Transverse colon (tissue), 4 donors: ENCODE measurements at regions not wholly inside any gene's neighbourhood (a gene's known extent, or its start where the extent isn't known, plus 50 kb on each side); places are given as distances from the start of the nearest gene placed in this dataset.

Experiments
- DNase-seq: peaks from one replicate; pipeline ENCODE4 v3.0.0-alpha.2; 2019
- H3K27ac ChIP-seq, 4 donors: fragments of 200-600 bp; sonication (generic); 2 replicates each; pipeline ENCODE4 v1.5.1; 2016 to 2018; ENCODE audit warnings: inconsistent platforms in 4 of 4
- H3K27me3 ChIP-seq: fragments of 200-600 bp; sonication (generic); 2 replicates; pipeline ENCODE4 v1.5.1; 2017; ENCODE audit warnings: inconsistent platforms
- H3K36me3 ChIP-seq, 4 donors: fragments of 200-600 bp; sonication (generic); 2 replicates each; pipeline ENCODE4 v1.5.1; 2017 to 2019; ENCODE audit warnings: inconsistent platforms in 4 of 4
- H3K4me1 ChIP-seq, 4 donors: fragments of 200-600 bp; sonication (generic); 2 replicates each; pipeline ENCODE4 v1.5.1; 2017 to 2020; ENCODE audit warnings: inconsistent platforms in 4 of 4
- H3K4me3 ChIP-seq, 4 donors: fragments of 200-600 bp; sonication (generic); 1 replicate in 1 of 4; 2 replicates in 3 of 4; pipeline versions ENCODE4 v1.5.1 to v1.6.1; 2017 to 2019; ENCODE audit warnings: inconsistent platforms in 4 of 4
- H3K9me3 ChIP-seq, 2 donors: fragments of 200-600 bp; sonication (generic); 2 replicates each; pipeline ENCODE4 v1.5.1; 2017 to 2019; ENCODE audit warnings: inconsistent platforms in 2 of 2
- EP300 ChIP-seq: sonication (generic); formaldehyde crosslinking; IDR thresholded peaks from one replicate; pipeline ENCODE4 v1.6.1; 2017; ENCODE audit warnings: antibody characterized with exemption, low read depth
- POLR2A ChIP-seq: fragments of 450-650 bp; IDR thresholded peaks from one replicate; pipeline ENCODE4 v1.6.1; 2016; ENCODE audit warnings: antibody characterized with exemption, mild to moderate bottlenecking, moderate library complexity
- POLR2AphosphoS5 ChIP-seq, 3 donors: sonication (generic); formaldehyde crosslinking; IDR thresholded peaks; one replicate each; pipeline ENCODE4 v1.6.1; 2016; ENCODE audit warnings: antibody characterized with exemption in 3 of 3
- WGBS, 2 donors: methylation state at CpG; one replicate each; pipeline ENCODE4 v1.1.5; 2018; ENCODE audit warnings: low coverage in 1 of 2; 5-methylcytosine and 5-hydroxymethylcytosine counted together
- in situ Hi-C, 4 donors: fragments of 200-750 bp; cut with MboI; loops; one replicate each; pipeline versions ENCODE4 v1.15.0 to v1.15.1; 2017; ENCODE audit warnings: low sequenced_read_pairs in 3 of 4, low pct_ligation_motif_present in 1 of 4, low pct_unique_long_range_greater_than_20kb in 1 of 4
- intact Hi-C: fragments of 100-400 bp; cut with DNase I; formaldehyde crosslinking; loops from one replicate; pipeline ENCODE4 v1.15.1; 2023; ENCODE audit warnings: low total_unique reads
- TF ChIP-seq, protein P1 (sequence below), 5 experiments: fragments of 200-600 bp in 3 of 5; fragments of 450-650 bp in 2 of 5; sonication (generic) in 3 of 5; IDR thresholded peaks; 1 replicate in 2 of 5; 2 replicates in 3 of 5; pipeline ENCODE4 v1.5.1; 2016 to 2017; ENCODE audit warnings: antibody characterized with exemption in 5 of 5, inconsistent platforms in 3 of 5, mild to moderate bottlenecking in 2 of 5, moderate library complexity in 1 of 5

DNA sequence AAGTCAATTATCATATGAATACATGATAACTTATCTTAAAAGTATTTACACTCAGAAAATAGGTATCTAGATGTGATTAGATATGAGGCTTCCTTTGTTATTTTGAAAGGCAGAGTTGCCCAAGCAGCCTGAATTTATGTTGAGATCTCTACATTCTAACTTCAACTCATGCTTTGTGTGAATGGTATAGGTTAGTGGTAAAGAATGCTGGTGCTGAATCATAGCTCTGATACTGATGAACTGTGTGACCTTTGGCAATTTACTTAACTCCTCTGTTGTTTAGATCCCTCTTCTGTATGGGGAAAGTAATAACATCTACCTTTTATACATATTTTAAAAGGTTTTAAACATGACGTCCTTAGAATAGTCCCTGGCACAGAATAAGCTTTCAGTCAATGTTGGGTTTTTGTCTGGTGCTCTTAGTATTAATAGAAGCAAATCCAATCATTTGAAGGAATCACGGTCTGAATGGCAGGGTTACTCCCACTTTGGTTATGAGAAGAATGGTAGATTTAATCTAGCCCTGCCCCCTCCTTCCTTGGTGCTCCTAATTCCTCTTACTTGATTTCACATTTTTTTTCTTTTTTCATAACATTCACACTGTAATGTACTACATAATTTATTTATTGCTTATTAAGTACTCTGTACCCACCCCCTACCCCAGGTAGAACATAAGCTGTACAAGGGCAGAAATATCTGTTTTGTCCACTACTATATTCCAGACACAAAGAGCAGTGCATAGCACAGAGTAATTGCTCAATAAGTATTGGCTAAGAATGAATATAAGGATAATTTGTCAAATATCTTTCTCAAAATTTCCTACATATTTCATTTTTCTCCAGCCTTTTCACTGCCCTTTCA lies 203.3 kb upstream of the KRR1 start:
- WGBS, 2 donors: 79 to 85% methylated on average over 2 of the region's 2 CpGs
- DNase-seq: no peak
- Histone ChIP-seq H3K27ac (no peak overlapping the region), H3K36me3 (no peaks in the 10 kb centered on the region), H3K9me3 (no peaks in the 10 kb centered on the region), H3K4me3 (no peak overlapping the region), H3K27me3 (no peaks in the 10 kb centered on the region), H3K4me1 (peaks cover 0 to 12% (median 2%) of the 10 kb centered on the region in 4 donors)
- intact Hi-C loops: no loop called here
- in situ Hi-C loops: no loop called here
- no peak for TF ChIP-seq POLR2A
- TF ChIP-seq POLR2AphosphoS5 (IDR thresholded peaks at IDR 0.05): no peak
- no peak for TF ChIP-seq EP300
- TF ChIP-seq, protein P1, sequence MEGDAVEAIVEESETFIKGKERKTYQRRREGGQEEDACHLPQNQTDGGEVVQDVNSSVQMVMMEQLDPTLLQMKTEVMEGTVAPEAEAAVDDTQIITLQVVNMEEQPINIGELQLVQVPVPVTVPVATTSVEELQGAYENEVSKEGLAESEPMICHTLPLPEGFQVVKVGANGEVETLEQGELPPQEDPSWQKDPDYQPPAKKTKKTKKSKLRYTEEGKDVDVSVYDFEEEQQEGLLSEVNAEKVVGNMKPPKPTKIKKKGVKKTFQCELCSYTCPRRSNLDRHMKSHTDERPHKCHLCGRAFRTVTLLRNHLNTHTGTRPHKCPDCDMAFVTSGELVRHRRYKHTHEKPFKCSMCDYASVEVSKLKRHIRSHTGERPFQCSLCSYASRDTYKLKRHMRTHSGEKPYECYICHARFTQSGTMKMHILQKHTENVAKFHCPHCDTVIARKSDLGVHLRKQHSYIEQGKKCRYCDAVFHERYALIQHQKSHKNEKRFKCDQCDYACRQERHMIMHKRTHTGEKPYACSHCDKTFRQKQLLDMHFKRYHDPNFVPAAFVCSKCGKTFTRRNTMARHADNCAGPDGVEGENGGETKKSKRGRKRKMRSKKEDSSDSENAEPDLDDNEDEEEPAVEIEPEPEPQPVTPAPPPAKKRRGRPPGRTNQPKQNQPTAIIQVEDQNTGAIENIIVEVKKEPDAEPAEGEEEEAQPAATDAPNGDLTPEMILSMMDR (IDR thresholded peaks at IDR 0.05): no peak

DNA sequence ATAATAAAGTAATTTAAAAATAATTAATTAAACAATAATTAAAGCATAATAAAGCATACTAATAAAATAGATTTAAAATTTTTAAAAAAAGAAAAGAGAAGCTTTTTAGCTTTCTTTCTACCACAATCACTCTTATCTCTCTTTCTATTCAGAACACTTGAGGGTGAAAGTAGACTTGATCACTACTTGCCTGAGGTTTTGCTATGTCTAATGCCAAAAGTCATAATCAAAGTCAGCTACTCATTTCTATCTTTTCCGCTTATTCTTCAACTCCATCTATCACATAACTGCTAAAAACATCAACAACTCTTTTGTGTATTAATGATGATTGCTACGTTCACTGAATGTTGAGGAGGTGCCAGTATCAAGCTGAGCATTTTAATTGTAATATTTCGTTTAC lies 202.0 kb upstream of the KRR1 start:
- TF ChIP-seq, protein P1 (IDR thresholded peaks at IDR 0.05): no peak
- TF ChIP-seq POLR2AphosphoS5 (IDR thresholded peaks at IDR 0.05): no peak
- TF ChIP-seq EP300: no peak
- TF ChIP-seq POLR2A: no peak
- DNase-seq: no peak
- Histone ChIP-seq H3K4me3 (no peak overlapping the region), H3K4me1 (peaks cover 0 to 12% (median 2%) of the 10 kb centered on the region in 4 donors), H3K27me3 (no peaks in the 10 kb centered on the region), H3K9me3 (no peaks in the 10 kb centered on the region), H3K36me3 (no peaks in the 10 kb centered on the region), H3K27ac (no peak overlapping the region)
- WGBS, 2 donors: 85 to 93% methylated on average over 3 of the region's 3 CpGs
- intact Hi-C loops: no loop called here
- in situ Hi-C loops: no loop called here

DNA sequence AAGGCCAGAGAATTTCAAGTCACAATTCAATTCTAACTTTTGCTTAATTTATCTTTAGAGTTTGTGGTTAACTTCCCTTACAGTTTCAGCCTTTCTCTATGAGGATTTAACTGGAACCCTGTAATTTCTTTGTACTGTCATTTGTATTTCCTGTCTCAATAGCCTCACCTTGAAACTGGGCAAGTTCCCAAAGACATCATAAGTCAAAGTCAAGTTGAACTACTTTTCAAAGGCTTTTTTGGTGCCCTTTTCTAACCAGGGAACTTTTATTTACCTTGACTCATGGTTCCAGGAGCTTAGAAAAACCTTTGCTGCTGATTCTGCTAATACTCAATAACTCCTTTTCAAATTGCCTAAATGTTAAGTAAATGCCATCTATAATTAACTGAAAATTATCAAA lies 200.8 kb upstream of the KRR1 start:
- H3K27ac ChIP-seq: no peak overlapping the region
- no peak for TF ChIP-seq EP300
- TF ChIP-seq POLR2A: no peak
- no peak for TF ChIP-seq POLR2AphosphoS5 (IDR thresholded peaks at IDR 0.05)
- TF ChIP-seq, protein P1 (IDR thresholded peaks at IDR 0.05): no peak
- H3K4me3 ChIP-seq: no peak overlapping the region
- in situ Hi-C loops (no loop called here), intact Hi-C loops (no loop called here)
- H3K27me3 ChIP-seq: no peaks in the 10 kb centered on the region
- DNase-seq: no peak
- H3K4me1 ChIP-seq: peaks cover 0 to 12% (median 2%) of the 10 kb centered on the region in 4 donors
- no peaks in the 10 kb centered on the region for H3K36me3 ChIP-seq
- no peaks in the 10 kb centered on the region for H3K9me3 ChIP-seq

DNA sequence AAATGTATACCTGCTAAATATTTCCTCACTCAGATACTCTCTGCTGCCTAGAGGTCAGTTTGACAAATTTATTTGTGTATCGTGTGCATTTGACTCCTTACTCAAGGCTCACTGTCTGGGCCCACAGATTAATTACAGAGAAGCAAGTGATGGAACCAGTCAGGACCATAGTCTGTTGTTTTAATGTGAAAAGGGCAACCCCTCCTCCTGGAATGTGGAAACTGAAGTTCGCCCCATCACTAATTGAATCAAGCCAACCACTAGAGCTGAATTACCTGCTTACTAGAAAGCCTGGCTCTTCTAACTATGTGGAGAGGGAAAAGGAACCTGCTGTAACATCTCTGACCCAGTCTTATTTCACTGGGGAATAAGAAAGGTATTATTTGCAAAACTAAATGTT lies 199.9 kb upstream of the KRR1 start:
- in situ Hi-C loops: no loop called here
- Histone ChIP-seq H3K4me1 (peaks cover 0 to 17% (median 9%) of the 10 kb centered on the region in 4 donors), H3K36me3 (no peaks in the 10 kb centered on the region), H3K4me3 (no peak overlapping the region), H3K27ac (no peak overlapping the region), H3K9me3 (no peaks in the 10 kb centered on the region), H3K27me3 (no peaks in the 10 kb centered on the region)
- TF ChIP-seq POLR2A (no peak), POLR2AphosphoS5 (IDR thresholded peaks at IDR 0.05) (no peak), EP300 (no peak)
- TF ChIP-seq, protein P1 (IDR thresholded peaks at IDR 0.05): no peak
- intact Hi-C loops: no loop called here
- DNase-seq: no peak
- 80 to 98% methylated on average over 1 to 2 of the region's 2 CpGs for WGBS, 2 donors
